Right lobe of liver (tissue), 6 donors: ENCODE measurements at regions not wholly inside any gene's neighbourhood (a gene's known extent, or its start where the extent isn't known, plus 50 kb on each side); places are given as distances from the start of the nearest gene placed in this dataset.

Experiments
- ATAC-seq, 4 donors: fragments of 200-7000 bp; cut with Tn5 transposase; one replicate each; pipeline ENCODE4 v1.9.1; 2020; ENCODE audit warnings: mild to moderate bottlenecking in 4 of 4, moderate library complexity in 4 of 4
- DNase-seq, 3 donors: peaks; one replicate each; pipeline ENCODE4 v3.0.0-alpha.2; 2020
- H3K27ac ChIP-seq, 3 donors: fragments of 200-600 bp; one replicate each; pipeline ENCODE4 v1.8.0; 2022
- H3K27me3 ChIP-seq, 2 donors: fragments of 200-600 bp; one replicate each; pipeline ENCODE4 v1.8.0; 2022
- H3K36me3 ChIP-seq, 4 donors: fragments of 200-600 bp; sonication (generic) in 1 of 4; one replicate each; pipeline versions ENCODE4 v1.5.1 to v1.8.0; 2017 to 2022; ENCODE audit warnings: control low read depth in 1 of 4
- H3K4me1 ChIP-seq, 4 donors: fragments of 200-600 bp; sonication (generic) in 1 of 4; one replicate each; pipeline versions ENCODE4 v1.5.1 to v1.8.0; 2017 to 2022; ENCODE audit warnings: control low read depth in 1 of 4
- H3K4me3 ChIP-seq, 3 donors: fragments of 200-600 bp; one replicate each; pipeline ENCODE4 v1.8.0; 2022
- H3K9me3 ChIP-seq, 4 donors: fragments of 200-600 bp; sonication (generic) in 1 of 4; one replicate each; pipeline versions ENCODE4 v1.5.1 to v1.8.0; 2017 to 2022; ENCODE audit warnings: control low read depth in 1 of 4
- POLR2A ChIP-seq: fragments of 450-650 bp; IDR thresholded peaks from one replicate; pipeline ENCODE4 v1.6.1; 2017; ENCODE audit warnings: antibody characterized with exemption, mild to moderate bottlenecking
- WGBS: methylation state at CpG from one replicate; pipeline ENCODE4 v1.1.6; 2018; ENCODE audit warnings: low coverage, low lambda C conversion rate; ENCODE audit not compliant: insufficient coverage; ENCODE audit errors: missing lambda C conversion rate; 5-methylcytosine and 5-hydroxymethylcytosine counted together
- intact Hi-C, 2 donors: fragments of 100-400 bp; cut with DNase I; formaldehyde crosslinking; loops; one replicate each; pipeline versions ENCODE4 v1.11.2 to v1.14.1; 2022
- TF ChIP-seq, protein P1 (sequence below), 4 donors: fragments of 200-600 bp in 3 of 4; fragments of 450-650 bp in 1 of 4; IDR thresholded peaks; one replicate each; pipeline versions ENCODE4 v1.5.1 to v1.8.0; 2016 to 2022; ENCODE audit warnings: antibody characterized with exemption in 4 of 4, mild to moderate bottlenecking in 2 of 4
- donor health status: DM: no; HTN: yes; CAD: no.
- donor health status: DM: no; HTN: no; CAD: no.
- donor health status: DM: no; HTN: no; CAD: no.
- donor health status: DM: no; HTN: yes; CAD: no.
- donor health status: DM: no; HTN: yes; CAD: no.

DNA sequence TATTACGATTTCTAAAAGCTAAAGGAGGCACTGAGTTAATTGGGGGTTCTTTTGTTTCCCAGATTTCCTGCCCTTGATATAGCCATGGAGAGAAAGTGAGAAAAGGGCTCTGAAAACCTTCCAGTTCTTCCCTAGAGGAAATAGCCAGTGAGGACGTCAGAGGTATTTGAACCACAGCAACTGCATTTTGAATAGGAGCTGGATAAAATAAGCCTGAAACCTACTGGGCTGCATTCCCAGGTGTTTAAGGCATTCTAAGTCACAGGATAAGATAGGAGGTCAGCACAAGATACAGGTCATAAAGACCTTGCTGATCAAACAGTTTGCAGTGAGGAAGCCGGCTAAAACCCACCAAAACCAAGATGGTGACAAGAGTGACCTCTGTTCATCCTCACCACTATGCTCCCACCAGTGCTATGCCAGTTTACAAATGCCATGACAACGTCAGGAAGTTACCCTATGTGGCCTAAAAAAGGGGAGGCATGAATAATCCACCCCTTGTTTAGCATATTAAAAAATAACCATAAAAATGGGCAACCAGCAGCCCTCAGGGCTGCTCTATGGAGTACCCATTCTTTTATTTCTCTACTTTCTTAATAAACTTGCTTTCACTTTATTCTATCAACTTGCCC, 85.1 kb upstream of the FRMD4A start:
- Histone ChIP-seq H3K36me3 (no peaks in the 10 kb centered on the region), H3K27me3 (no peaks in the 10 kb centered on the region), H3K9me3 (no peaks in the 10 kb centered on the region), H3K4me1 (no peaks in the 10 kb centered on the region), H3K4me3 (no peak overlapping the region), H3K27ac (no peak overlapping the region)
- ATAC-seq (no peak), DNase-seq (no peak)
- 26% methylated on average over 4 of the region's 4 CpGs for WGBS
- no peak for TF ChIP-seq POLR2A
- TF ChIP-seq, protein P1, sequence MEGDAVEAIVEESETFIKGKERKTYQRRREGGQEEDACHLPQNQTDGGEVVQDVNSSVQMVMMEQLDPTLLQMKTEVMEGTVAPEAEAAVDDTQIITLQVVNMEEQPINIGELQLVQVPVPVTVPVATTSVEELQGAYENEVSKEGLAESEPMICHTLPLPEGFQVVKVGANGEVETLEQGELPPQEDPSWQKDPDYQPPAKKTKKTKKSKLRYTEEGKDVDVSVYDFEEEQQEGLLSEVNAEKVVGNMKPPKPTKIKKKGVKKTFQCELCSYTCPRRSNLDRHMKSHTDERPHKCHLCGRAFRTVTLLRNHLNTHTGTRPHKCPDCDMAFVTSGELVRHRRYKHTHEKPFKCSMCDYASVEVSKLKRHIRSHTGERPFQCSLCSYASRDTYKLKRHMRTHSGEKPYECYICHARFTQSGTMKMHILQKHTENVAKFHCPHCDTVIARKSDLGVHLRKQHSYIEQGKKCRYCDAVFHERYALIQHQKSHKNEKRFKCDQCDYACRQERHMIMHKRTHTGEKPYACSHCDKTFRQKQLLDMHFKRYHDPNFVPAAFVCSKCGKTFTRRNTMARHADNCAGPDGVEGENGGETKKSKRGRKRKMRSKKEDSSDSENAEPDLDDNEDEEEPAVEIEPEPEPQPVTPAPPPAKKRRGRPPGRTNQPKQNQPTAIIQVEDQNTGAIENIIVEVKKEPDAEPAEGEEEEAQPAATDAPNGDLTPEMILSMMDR (IDR thresholded peaks at IDR 0.05) = no peak
- intact Hi-C loops = no loop called here

DNA sequence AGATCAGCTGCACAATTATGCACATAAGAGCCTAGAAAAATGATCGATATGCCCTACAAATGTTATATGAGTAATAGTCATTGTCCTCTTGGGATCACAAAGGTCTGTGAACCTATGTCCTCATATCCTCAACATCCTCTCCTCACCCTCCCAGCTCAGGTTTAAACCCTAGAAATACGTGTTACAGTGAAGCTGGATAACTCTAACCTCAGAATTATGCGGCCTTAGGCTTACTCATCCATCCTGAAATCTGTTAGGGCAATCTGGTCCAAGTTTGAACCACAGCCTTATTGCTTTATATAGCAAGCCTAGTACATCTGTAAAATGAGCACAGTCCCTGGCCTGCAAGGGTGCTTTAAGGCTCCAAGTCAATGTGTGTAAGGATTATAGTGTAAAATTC, 84.2 kb upstream of the FRMD4A start:
- intact Hi-C loops = no loop called here
- TF ChIP-seq POLR2A = no peak
- TF ChIP-seq, protein P1 (IDR thresholded peaks at IDR 0.05) = no peak
- no peak overlapping the region for H3K27ac ChIP-seq
- H3K36me3 ChIP-seq = no peaks in the 10 kb centered on the region
- no peaks in the 10 kb centered on the region for H3K4me1 ChIP-seq
- no peak overlapping the region for H3K4me3 ChIP-seq
- no peaks in the 10 kb centered on the region for H3K9me3 ChIP-seq
- ATAC-seq = no peak
- 83% methylated on average over 2 of the region's 3 CpGs for WGBS
- H3K27me3 ChIP-seq = no peaks in the 10 kb centered on the region
- no peak for DNase-seq

DNA sequence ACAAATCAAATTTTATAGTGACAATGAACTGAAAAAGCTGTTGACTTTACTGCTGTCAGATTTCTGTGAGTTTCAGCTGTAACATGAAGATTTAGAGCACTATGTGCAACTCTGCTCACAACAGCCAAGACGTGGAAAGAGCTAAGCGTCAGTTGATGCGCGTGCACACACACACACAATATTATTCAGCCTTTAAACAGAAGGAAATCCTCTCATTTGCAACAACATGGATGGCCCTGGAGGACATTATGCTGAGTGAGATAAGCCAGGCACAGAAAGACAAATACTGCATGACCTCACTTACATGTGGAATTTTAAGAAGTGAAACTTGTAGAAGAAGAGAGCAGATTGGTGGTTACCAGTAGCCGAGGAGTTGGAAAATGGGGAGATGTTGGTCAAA, 82.8 kb upstream of the FRMD4A start:
- 49% methylated on average over 5 of the region's 5 CpGs for WGBS
- Histone ChIP-seq H3K27me3 (no peaks in the 10 kb centered on the region), H3K27ac (no peak overlapping the region), H3K4me3 (no peak overlapping the region), H3K36me3 (no peaks in the 10 kb centered on the region), H3K4me1 (no peaks in the 10 kb centered on the region), H3K9me3 (no peaks in the 10 kb centered on the region)
- DNase-seq = no peak
- TF ChIP-seq POLR2A = no peak
- TF ChIP-seq, protein P1 (IDR thresholded peaks at IDR 0.05) = no peak
- no peak for ATAC-seq
- intact Hi-C loops = no loop called here

DNA sequence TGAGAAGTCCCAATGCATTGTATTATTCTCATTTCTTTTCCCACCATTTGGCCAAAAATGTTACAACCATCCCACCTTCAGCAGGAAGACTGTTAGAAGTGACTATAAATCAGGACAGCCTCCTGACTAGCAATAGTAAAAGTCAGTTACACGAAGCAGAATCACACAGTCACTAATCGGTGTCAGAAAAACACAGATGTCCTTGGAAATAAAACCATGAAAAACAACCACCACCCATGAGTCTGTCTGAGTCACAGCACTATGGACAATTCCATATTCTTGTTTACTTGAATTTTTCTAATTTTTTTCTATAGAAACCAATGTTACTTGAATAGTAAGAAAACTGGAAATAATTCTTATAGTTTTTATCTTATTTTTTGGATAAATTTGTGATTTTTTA, 81.9 kb upstream of the FRMD4A start:
- H3K36me3 ChIP-seq = no peaks in the 10 kb centered on the region
- no peaks in the 10 kb centered on the region for H3K27me3 ChIP-seq
- no peaks in the 10 kb centered on the region for H3K4me1 ChIP-seq
- DNase-seq = no peak
- no peak overlapping the region for H3K4me3 ChIP-seq
- 64% methylated on average over 2 of the region's 2 CpGs for WGBS
- TF ChIP-seq POLR2A = no peak
- TF ChIP-seq, protein P1 (IDR thresholded peaks at IDR 0.05) = no peak
- intact Hi-C loops = no loop called here
- H3K27ac ChIP-seq = no peak overlapping the region
- H3K9me3 ChIP-seq = no peaks in the 10 kb centered on the region
- no peak for ATAC-seq
